GM18520 (cell line): ENCODE measurements at regions not wholly inside any gene's neighbourhood (a gene's known extent, or its start where the extent isn't known, plus 50 kb on each side); places are given as distances from the start of the nearest gene placed in this dataset.
"Not testable (repeated sequence)": the region's sequence is repeated elsewhere in the genome, so short reads cannot be mapped to it uniquely, and the experiment has no call there.

ENCODE experiments used
- ATAC-seq: cut with Tn5 transposase; IDR thresholded peaks from one replicate; pipeline ENCODE4 v1.9.1; 2021; ENCODE audit not compliant: unreplicated experiment

GRCh38 chr1:3989465-3989864 is 89.4 kb upstream of the C1orf174 start:
- no peak for ATAC-seq

GRCh38 chr1:3992103-3992556 is 92.1 kb upstream of the C1orf174 start:
- ATAC-seq, result no peak

GRCh38 chr1:3992746-3993145 is 92.7 kb upstream of the C1orf174 start:
- no peak for ATAC-seq

- ATAC-seq, result no peak
Observed at GRCh38 chr1:3993619-3994375, 93.7 kb upstream of the C1orf174 start.

GRCh38 chr1:3995141-3995780 is 95.2 kb upstream of the C1orf174 start:
- no peak for ATAC-seq

GRCh38 chr1:3996846-3997705 is 97.0 kb upstream of the C1orf174 start:
- ATAC-seq, result no peak

GRCh38 chr1:3998086-3998485 is 98.0 kb upstream of the C1orf174 start:
- ATAC-seq, result no peak

- ATAC-seq, result not testable (repeated sequence)
Observed at GRCh38 chr1:3999514-3999913, 99.4 kb upstream of the C1orf174 start.

- ATAC-seq, result no peak
Observed at GRCh38 chr1:3999941-4000735, 100.1 kb upstream of the C1orf174 start.

- no peak for ATAC-seq
Observed at GRCh38 chr1:4000811-4001251, 100.8 kb upstream of the C1orf174 start.

GRCh38 chr1:4001461-4001860 is 101.4 kb upstream of the C1orf174 start:
- no peak for ATAC-seq

- no peak for ATAC-seq
Observed at GRCh38 chr1:4002061-4002521, 102.0 kb upstream of the C1orf174 start.

- no peak for ATAC-seq
Observed at GRCh38 chr1:4002741-4003140, 102.7 kb upstream of the C1orf174 start.

GRCh38 chr1:4003846-4004505 is 103.9 kb upstream of the C1orf174 start:
- no peak for ATAC-seq

- ATAC-seq, result no peak
Observed at GRCh38 chr1:4004635-4005430, 104.8 kb upstream of the C1orf174 start.

GRCh38 chr1:4005431-4005830 is 105.4 kb upstream of the C1orf174 start:
- no peak for ATAC-seq

- no peak for ATAC-seq
Observed at GRCh38 chr1:4006676-4007374, 106.8 kb upstream of the C1orf174 start.

GRCh38 chr1:4010284-4010683 is 110.2 kb upstream of the C1orf174 start:
- no peak for ATAC-seq
